DND-41 (cell line): ENCODE measurements at regions not wholly inside any gene's neighbourhood (a gene's known extent, or its start where the extent isn't known, plus 50 kb on each side); places are given as distances from the start of the nearest gene placed in this dataset.

Experiments
- ATAC-seq: fragments of 200-7000 bp; cut with Tn5 transposase; 3 replicates; pipeline ENCODE4 v1.9.1; 2021; ENCODE audit warnings: low read depth; ENCODE audit not compliant: insufficient read depth
- DNase-seq: peaks from one replicate; pipeline ENCODE4 v3.0.0-alpha.2; 2020
- H2AFZ ChIP-seq: 2 replicates; pipeline ENCODE4 v1.6.0; 2012; ENCODE audit warnings: low read depth, low read length
- H3K27ac ChIP-seq: 2 replicates; pipeline ENCODE4 v1.5.1; 2012; ENCODE audit warnings: low read length, inconsistent platforms
- H3K27me3 ChIP-seq: fragments of 200-600 bp; sonication (generic); 2 replicates; pipeline ENCODE4 v1.6.0; 2012; ENCODE audit warnings: low read length, mild to moderate bottlenecking, inconsistent platforms; ENCODE audit not compliant: insufficient read depth, poor library complexity
- H3K36me3 ChIP-seq: 2 replicates; pipeline ENCODE4 v1.5.1; 2012; ENCODE audit warnings: low read length, inconsistent platforms; ENCODE audit not compliant: insufficient read depth
- H3K4me1 ChIP-seq: 2 replicates; pipeline ENCODE4 v1.5.1; 2012; ENCODE audit warnings: mild to moderate bottlenecking, low read length; ENCODE audit not compliant: insufficient read depth
- H3K4me2 ChIP-seq: 2 replicates; pipeline ENCODE4 v1.6.0; 2012; ENCODE audit warnings: mild to moderate bottlenecking, moderate library complexity, low read length, inconsistent platforms; ENCODE audit not compliant: insufficient read depth
- H3K4me3 ChIP-seq, 2 experiments: fragments of 200-600 bp in 1 of 2; shearing (Covaris generic) in 1 of 2; 2 replicates each; pipeline ENCODE4 v1.5.1; 2012 to 2016; ENCODE audit warnings: inconsistent platforms in 2 of 2, low read length in 2 of 2, mild to moderate bottlenecking in 2 of 2, low read depth in 1 of 2, moderate library complexity in 1 of 2
- H3K79me2 ChIP-seq: 2 replicates; pipeline ENCODE4 v1.6.0; 2012; ENCODE audit warnings: low read length, inconsistent platforms; ENCODE audit not compliant: insufficient read depth
- H3K9ac ChIP-seq: 2 replicates; pipeline ENCODE4 v1.6.0; 2012; ENCODE audit warnings: low read depth, mild to moderate bottlenecking, inconsistent platforms, low read length, moderate library complexity
- H3K9me3 ChIP-seq: 2 replicates; pipeline ENCODE4 v1.5.1; 2012; ENCODE audit warnings: low read length, moderate library complexity, mild to moderate bottlenecking, inconsistent platforms; ENCODE audit not compliant: insufficient read depth, severe bottlenecking
- H4K20me1 ChIP-seq: 2 replicates; pipeline ENCODE4 v1.6.0; 2012; ENCODE audit warnings: low read length; ENCODE audit not compliant: insufficient read depth
- CTCF ChIP-seq: IDR thresholded peaks from 2 replicates; pipeline ENCODE4 v1.5.1; 2012; ENCODE audit warnings: borderline replicate concordance, low read length, moderate library complexity, mild to moderate bottlenecking; ENCODE audit not compliant: poor library complexity, severe bottlenecking; ENCODE audit errors: extremely low read depth
- EZH2 ChIP-seq: IDR thresholded peaks from 3 replicates; pipeline ENCODE4 v1.6.1; 2012; ENCODE audit warnings: borderline replicate concordance, low read depth, mild to moderate bottlenecking, moderate library complexity, low read length, inconsistent platforms; ENCODE audit not compliant: severe bottlenecking

- Histone ChIP-seq H3K4me1 (no peaks in the 10 kb centered on the region), H3K36me3 (no peaks in the 10 kb centered on the region), H3K9me3 (no peaks in the 10 kb centered on the region), H2AFZ (no peak overlapping the region), H3K9ac (no peak overlapping the region), H3K4me3 (no peak overlapping the region), H4K20me1 (no peaks in the 10 kb centered on the region), H3K79me2 (no peaks in the 10 kb centered on the region), H3K27me3 (no peaks in the 10 kb centered on the region), H3K4me2 (no peak overlapping the region), H3K27ac (no peak overlapping the region)
- TF ChIP-seq EZH2 (no peak), CTCF (no peak)
- DNase-seq (no peak), ATAC-seq (no peak)
Measured at GRCh38 chr9:118455259-118455658, 751.1 kb downstream of the TLR4 start.

- H3K27ac ChIP-seq, result no peak overlapping the region
- H3K9ac ChIP-seq, result no peak overlapping the region
- no peak overlapping the region for H3K4me2 ChIP-seq
- H3K9me3 ChIP-seq, result no peaks in the 10 kb centered on the region
- DNase-seq (no peak), ATAC-seq (no peak)
- H2AFZ ChIP-seq, result no peak overlapping the region
- no peak overlapping the region for H3K4me3 ChIP-seq
- no peaks in the 10 kb centered on the region for H3K27me3 ChIP-seq
- H3K4me1 ChIP-seq, result no peaks in the 10 kb centered on the region
- H3K36me3 ChIP-seq, result no peaks in the 10 kb centered on the region
- H3K79me2 ChIP-seq, result no peaks in the 10 kb centered on the region
- TF ChIP-seq EZH2, result no peak
- no peak for TF ChIP-seq CTCF
- H4K20me1 ChIP-seq, result no peaks in the 10 kb centered on the region
Measured at GRCh38 chr9:118455788-118456187, 751.6 kb downstream of the TLR4 start.

- Histone ChIP-seq H3K27ac (no peak overlapping the region), H3K9ac (no peak overlapping the region), H3K27me3 (no peaks in the 10 kb centered on the region), H3K9me3 (no peaks in the 10 kb centered on the region), H2AFZ (no peak overlapping the region), H3K4me1 (no peaks in the 10 kb centered on the region), H3K79me2 (no peaks in the 10 kb centered on the region), H3K36me3 (no peaks in the 10 kb centered on the region), H3K4me2 (no peak overlapping the region), H4K20me1 (no peaks in the 10 kb centered on the region), H3K4me3 (no peak overlapping the region)
- TF ChIP-seq CTCF (no peak), EZH2 (no peak)
- ATAC-seq, result no peak
- DNase-seq, result no peak
Measured at GRCh38 chr9:118457171-118458000, 753.2 kb downstream of the TLR4 start.

DNA sequence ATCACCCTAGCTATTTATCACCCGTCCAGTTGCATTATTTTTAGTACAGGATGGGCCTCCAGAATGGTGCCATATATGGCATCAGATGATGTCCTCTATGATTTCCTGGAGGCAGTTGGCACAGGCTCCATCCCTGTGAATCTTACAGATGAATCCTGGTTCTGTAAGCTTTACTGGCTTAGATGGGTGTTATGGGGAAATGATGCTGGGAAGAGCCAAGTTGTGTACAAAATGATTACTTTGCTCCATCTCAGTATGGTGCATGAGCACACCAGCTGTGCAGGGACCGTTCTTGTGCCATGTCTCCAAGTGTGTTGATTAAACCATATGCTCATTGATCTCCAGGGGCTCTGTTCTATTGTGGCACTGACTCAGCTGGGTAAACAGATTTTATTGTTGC lies 755.7 kb downstream of the TLR4 start:
- no peak overlapping the region for H3K4me3 ChIP-seq
- TF ChIP-seq CTCF (no peak), EZH2 (no peak)
- no peak overlapping the region for H3K9ac ChIP-seq
- no peaks in the 10 kb centered on the region for H3K79me2 ChIP-seq
- H2AFZ ChIP-seq, result no peak overlapping the region
- no peaks in the 10 kb centered on the region for H4K20me1 ChIP-seq
- H3K27me3 ChIP-seq, result no peaks in the 10 kb centered on the region
- ATAC-seq, result no peak
- H3K4me2 ChIP-seq, result no peak overlapping the region
- H3K27ac ChIP-seq, result no peak overlapping the region
- no peaks in the 10 kb centered on the region for H3K9me3 ChIP-seq
- H3K4me1 ChIP-seq, result no peaks in the 10 kb centered on the region
- DNase-seq, result no peak
- H3K36me3 ChIP-seq, result no peaks in the 10 kb centered on the region
